GM19023 (cell line): ENCODE measurements at regions not wholly inside any gene's neighbourhood (a gene's known extent, or its start where the extent isn't known, plus 50 kb on each side); places are given as distances from the start of the nearest gene placed in this dataset.
"Not testable (repeated sequence)": the region's sequence is repeated elsewhere in the genome, so short reads cannot be mapped to it uniquely, and the experiment has no call there.

Experiments used
- ATAC-seq: cut with Tn5 transposase; IDR thresholded peaks from one replicate; pipeline ENCODE4 v1.9.1; 2021; ENCODE audit warnings: mild to moderate bottlenecking, moderate library complexity; ENCODE audit not compliant: unreplicated experiment

DNA sequence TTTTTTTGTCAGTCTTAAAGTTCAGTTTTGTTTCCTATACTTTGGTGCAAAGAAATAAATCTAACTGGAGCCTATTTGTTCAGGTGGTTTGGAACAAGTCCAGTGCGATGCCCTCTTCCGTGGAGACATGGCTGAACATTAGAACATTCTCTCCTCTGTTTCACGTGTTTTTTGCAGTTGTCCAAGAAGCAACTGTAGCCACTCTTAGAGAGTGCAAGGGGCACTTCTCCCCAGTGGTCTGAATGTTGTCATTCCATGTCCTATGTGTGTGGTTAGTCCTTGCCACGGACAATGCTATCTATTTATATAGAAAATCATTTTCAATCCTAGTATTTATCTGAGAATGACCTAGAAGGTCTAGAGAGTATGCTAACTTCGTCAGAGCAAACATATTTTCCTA lies 1232.5 kb upstream of the SEL1L start:
- no peak for ATAC-seq

- ATAC-seq: no peak
These were observed 1233.3 kb upstream of the SEL1L start for GRCh38 chr14:82766996-82767395.

- no peak for ATAC-seq
These were observed 1243.3 kb upstream of the SEL1L start for GRCh38 chr14:82776958-82777357.

DNA sequence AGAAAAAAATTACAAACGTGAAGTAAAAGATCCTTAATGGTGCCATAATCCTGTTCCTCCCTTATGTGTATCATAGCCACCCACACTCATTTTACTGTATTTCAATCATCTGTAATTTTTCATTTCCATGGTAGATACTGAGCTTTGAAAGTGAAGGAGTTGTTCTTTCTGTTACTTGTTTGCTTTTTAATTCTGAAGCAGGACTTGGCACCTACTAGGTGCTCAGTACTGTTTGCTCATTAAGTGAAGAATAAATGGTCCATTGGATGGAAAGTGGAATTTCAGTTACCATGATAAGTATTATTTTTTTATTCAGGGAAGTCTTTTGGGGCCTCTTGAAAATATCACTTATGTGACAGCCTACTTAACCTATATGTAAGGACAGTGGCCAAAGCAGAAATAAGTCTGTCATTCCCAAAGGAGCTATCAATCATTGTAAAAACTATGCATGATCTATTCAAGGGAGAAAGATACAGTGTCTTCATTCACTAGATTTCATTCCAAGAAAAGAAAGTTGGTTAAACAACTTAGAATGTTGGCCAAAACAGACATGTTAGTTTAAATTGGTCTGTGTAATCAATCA lies 1244.4 kb upstream of the SEL1L start:
- no peak for ATAC-seq

DNA sequence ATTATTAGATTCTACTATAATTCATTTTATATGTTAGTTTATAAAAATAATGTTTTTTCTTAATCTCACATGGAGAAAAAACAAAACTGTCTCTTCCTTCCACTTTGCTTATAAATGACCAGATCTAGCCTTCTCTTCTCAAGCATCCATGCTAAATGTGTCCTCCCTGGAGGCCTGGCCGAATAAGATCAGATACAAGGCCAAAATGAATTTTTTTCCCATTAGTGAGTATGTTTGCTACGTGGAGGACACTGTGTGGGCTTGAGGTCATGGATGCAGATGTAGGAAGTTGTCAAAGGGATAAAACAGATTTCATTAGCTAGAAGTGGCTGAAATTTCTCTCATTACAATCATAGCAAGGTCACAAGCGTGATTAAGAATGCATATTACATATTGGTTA lies 1244.9 kb upstream of the SEL1L start:
- no peak for ATAC-seq

GRCh38 chr14:82779301-82779700 lies 1245.6 kb upstream of the SEL1L start:
- ATAC-seq: no peak

DNA sequence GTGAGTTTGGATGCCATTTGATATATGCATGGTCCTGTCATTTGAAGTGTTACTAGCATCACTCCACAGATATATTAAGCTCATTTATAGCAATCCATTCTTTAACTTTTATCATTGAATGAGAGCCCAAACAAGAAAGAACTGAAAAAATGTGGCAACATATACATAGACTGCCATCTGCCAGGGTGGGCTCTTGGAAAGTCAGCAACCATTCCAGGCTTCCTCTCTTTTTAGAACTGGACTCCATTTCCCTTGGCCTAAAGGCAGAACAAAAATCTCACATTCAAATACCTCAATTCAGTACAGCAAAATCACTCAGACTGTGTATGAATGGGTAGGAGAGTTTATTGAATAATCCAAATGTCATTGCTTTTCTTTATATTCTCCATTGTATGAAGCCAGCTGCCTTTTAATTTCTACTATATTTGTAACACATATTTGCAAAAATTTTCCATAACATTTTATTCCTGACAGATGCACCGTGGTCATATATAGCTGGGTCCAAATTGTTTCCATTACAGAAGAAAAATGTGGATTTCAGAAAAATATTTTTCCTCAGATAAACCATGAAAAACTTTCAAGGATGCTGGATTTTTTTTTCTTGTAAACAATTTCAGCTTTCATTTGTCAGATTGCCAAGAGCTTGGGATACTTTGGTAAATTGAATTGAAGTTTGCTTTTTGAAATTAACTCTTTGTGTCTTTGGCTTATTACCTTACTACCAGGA lies 1252.3 kb upstream of the SEL1L start:
- no peak for ATAC-seq

DNA sequence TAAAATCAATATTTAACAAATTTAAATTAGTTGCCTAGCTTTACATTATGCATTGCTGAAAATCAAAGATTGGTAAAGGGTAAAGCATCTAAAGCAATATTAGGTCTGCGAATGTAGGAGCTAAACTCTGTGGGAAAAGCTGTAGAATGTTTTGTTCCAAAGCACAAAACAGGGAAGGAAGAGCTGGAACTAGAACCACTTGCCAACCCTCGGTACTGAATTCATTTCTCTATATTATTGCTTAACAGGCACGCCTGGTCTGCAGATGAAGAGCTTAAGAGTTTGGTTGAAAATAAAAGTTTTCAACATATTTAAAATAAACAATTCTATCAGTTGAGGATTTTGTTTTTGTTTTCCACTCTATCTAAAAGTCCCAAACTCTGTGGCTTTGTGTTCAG lies 1252.8 kb upstream of the SEL1L start:
- ATAC-seq: no peak

DNA sequence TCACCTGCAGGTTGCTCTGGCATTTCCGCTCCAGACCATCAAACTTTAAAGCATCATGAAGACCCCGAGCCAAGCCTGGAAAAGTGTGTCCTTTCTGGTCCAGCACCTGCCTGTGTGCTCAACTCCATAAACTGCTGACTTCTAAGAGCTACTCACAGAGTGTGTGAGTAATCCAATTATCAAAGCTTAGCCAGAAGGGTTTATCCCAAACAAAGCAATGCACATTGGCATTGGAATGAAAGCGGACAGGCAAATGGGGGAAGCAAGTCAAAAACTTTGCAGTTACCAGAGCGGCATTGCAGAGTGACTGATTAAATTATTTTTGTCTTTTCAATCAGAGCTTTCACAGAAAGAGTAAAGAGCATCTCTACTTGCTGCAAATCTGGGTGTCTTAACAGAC lies 1262.4 kb upstream of the SEL1L start:
- ATAC-seq: no peak

GRCh38 chr14:82798276-82798675 lies 1264.6 kb upstream of the SEL1L start:
- no peak for ATAC-seq

DNA sequence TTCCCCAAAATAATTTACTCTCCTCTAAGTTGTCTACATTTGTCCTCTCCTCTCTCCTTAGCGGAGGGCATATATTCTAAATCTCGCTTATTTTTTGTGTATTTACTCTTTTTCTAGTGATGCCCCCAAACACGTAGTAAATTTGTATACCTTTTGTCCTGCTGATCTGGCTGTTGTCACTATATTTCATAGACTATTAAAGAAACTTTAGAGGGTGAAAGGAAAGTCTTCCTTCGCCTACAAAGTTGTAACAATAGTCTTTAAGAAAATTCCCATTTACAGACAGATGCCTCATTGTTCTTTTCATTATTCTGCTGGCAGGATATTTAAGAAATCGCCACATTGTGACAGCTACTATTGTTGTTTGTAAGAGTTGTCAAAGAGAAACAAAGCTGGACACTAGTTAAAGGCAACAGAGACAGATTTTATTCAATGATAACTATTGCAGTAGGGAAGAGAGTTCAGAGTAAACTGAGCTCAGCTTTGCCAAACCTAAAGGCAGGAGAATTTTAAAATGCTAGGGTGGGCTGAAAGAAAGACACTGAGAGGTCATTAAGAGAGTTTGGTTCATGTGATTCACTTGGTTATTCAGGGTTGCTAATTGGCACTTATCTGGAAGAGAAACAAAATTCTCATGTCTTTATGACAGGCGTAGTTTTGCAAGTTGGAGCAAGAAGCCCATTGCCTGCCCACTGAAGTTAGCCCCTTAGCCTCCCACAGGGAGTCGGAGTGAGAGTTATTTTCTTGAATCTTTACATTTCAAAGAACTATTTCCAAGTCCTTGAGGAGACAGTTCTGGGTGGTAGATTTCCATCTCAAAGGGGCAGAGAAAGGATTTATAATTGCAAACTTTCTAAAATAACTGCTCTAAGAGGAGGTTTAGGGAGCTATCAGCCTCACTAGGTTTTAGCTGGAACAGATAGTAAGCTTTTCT lies 1272.5 kb upstream of the SEL1L start:
- no peak for ATAC-seq

GRCh38 chr14:82811246-82811645 lies 1277.6 kb upstream of the SEL1L start:
- ATAC-seq: no peak

DNA sequence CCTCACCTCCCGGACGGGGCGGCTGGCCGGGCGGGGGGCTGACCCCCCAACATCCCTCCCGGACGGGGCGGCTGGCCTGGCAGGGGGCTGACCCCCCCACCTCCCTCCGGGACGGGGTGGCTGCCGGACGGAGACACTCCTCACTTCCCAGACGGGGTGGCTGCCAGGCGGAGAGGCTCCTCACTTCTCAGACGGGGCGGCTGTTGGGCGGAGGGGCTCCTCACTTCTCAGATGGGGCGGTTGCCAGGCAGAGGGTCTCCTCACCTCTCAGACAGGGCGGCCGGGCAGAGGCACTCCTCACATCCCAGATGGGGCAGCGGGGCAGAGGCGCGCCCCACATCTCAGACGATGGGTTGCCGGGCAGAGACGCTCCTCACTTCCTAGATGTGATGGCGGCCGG lies 1280.7 kb upstream of the SEL1L start:
- ATAC-seq: not testable (repeated sequence)

DNA sequence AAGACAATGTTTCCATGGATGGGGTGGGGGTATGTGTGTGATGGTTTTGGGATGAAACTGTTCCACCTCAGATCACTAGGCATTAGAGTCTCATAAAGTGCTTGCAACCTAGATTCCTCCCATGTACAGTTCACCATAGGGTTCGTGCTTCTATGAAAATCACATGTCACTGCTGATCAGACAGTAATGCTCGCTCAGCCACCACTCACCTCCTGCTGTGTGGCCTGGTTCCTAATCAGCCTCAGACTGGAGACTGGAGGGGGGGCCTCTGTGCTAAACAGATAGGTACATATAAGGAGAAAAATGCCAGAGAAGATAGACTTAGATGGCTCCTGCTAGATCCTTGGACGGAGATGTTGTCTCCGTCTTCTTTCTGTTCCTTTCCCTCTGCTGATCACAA lies 1296.9 kb upstream of the SEL1L start:
- no peak for ATAC-seq

GRCh38 chr14:82836256-82836950 lies 1302.8 kb upstream of the SEL1L start:
- ATAC-seq: no peak

DNA sequence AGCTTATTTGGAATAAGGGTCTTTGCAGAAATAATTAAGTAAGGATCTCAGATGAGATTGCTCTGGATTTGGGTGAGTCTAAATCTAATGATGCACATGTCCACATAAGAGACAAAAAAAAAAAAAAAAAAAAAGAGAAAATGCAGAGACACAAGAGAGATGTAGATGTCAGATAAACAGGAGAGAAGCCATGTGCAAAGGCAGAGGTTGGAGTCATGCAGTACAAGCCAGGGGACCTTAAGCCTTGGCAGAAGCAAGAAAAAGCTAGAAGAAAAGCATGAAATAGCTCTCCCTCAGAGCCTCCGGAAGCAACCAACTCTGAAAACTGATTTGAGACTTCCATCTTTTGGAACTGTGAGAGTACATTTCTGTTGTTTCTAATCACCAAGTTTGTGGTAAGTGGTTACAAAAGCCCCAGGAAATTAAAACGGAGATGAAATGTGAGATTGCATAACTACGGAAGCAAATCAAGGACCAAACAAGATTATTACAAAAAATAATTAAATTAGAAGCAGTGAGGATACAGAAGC lies 1304.0 kb upstream of the SEL1L start:
- no peak for ATAC-seq

GRCh38 chr14:82850576-82850975 lies 1316.9 kb upstream of the SEL1L start:
- no peak for ATAC-seq

DNA sequence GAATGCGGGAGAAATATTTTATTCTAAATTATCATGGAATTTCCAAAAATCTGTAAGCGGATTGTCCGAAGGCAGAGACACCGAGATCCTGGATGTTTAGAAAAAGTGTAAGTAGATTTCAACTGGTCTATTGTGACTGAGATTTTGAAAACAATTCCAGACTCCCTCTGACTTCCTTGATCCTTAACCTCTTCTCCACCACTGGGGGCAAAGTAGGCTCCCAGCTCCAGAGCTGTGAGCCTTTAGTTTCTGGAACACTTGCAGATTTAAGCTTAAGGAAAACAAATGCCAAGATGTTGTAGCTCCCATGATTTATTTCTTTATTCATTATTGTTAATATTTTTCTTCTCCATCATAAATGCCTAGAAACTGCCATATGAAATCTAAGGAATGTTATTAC lies 1320.5 kb upstream of the SEL1L start:
- no peak for ATAC-seq

- no peak for ATAC-seq
These were observed 1321.2 kb upstream of the SEL1L start for GRCh38 chr14:82854901-82855300.

GRCh38 chr14:82855912-82856391 lies 1322.3 kb upstream of the SEL1L start:
- no peak for ATAC-seq

GRCh38 chr14:82861313-82861712 lies 1327.7 kb upstream of the SEL1L start:
- ATAC-seq: no peak
